HL-60 (cell line): ENCODE measurements at regions not wholly inside any gene's neighbourhood (a gene's known extent, or its start where the extent isn't known, plus 50 kb on each side); places are given as distances from the start of the nearest gene placed in this dataset.

Source experiments
- POLR2AphosphoS5 ChIP-seq: IDR thresholded peaks from 2 replicates; pipeline ENCODE4 v1.6.1; 2012; ENCODE audit warnings: low read depth
- SPI1 ChIP-seq: IDR thresholded peaks from 2 replicates; pipeline ENCODE4 v1.6.1; 2012; ENCODE audit warnings: low read depth, mild to moderate bottlenecking, borderline replicate concordance
- TF ChIP-seq, protein P1 (sequence below): IDR thresholded peaks from one replicate; pipeline ENCODE4 v1.5.1; 2011; ENCODE audit warnings: low read length, control low read depth, inconsistent platforms; ENCODE audit not compliant: insufficient read depth
- TF ChIP-seq, protein P2 (sequence below): IDR thresholded peaks from 2 replicates; pipeline ENCODE4 v1.6.1; 2012; ENCODE audit warnings: low read depth; ENCODE audit not compliant: insufficient replicate concordance

DNA sequence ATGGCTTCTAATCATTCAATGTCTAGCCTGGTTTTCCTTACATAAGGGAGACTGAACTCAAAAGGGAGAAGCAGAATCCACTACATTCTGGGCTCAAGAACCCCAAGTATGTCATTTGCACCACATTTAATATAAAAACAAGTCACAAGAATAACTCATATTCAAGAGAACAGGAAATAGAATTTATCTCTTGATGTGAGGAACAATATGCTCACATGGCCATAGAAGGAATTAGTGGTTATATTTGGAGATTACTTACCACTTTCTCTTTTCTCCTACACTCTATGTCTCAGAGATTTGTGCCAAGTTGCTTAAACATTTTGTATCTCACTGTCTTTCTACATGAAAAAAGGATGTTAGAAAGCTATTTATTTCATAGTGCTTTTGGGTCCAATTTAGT is 922.6 kb upstream of the PABPC4L start:
- TF ChIP-seq, protein P1, sequence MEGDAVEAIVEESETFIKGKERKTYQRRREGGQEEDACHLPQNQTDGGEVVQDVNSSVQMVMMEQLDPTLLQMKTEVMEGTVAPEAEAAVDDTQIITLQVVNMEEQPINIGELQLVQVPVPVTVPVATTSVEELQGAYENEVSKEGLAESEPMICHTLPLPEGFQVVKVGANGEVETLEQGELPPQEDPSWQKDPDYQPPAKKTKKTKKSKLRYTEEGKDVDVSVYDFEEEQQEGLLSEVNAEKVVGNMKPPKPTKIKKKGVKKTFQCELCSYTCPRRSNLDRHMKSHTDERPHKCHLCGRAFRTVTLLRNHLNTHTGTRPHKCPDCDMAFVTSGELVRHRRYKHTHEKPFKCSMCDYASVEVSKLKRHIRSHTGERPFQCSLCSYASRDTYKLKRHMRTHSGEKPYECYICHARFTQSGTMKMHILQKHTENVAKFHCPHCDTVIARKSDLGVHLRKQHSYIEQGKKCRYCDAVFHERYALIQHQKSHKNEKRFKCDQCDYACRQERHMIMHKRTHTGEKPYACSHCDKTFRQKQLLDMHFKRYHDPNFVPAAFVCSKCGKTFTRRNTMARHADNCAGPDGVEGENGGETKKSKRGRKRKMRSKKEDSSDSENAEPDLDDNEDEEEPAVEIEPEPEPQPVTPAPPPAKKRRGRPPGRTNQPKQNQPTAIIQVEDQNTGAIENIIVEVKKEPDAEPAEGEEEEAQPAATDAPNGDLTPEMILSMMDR, result no peak
- TF ChIP-seq POLR2AphosphoS5 (no peak), SPI1 (no peak)
- TF ChIP-seq, protein P2, sequence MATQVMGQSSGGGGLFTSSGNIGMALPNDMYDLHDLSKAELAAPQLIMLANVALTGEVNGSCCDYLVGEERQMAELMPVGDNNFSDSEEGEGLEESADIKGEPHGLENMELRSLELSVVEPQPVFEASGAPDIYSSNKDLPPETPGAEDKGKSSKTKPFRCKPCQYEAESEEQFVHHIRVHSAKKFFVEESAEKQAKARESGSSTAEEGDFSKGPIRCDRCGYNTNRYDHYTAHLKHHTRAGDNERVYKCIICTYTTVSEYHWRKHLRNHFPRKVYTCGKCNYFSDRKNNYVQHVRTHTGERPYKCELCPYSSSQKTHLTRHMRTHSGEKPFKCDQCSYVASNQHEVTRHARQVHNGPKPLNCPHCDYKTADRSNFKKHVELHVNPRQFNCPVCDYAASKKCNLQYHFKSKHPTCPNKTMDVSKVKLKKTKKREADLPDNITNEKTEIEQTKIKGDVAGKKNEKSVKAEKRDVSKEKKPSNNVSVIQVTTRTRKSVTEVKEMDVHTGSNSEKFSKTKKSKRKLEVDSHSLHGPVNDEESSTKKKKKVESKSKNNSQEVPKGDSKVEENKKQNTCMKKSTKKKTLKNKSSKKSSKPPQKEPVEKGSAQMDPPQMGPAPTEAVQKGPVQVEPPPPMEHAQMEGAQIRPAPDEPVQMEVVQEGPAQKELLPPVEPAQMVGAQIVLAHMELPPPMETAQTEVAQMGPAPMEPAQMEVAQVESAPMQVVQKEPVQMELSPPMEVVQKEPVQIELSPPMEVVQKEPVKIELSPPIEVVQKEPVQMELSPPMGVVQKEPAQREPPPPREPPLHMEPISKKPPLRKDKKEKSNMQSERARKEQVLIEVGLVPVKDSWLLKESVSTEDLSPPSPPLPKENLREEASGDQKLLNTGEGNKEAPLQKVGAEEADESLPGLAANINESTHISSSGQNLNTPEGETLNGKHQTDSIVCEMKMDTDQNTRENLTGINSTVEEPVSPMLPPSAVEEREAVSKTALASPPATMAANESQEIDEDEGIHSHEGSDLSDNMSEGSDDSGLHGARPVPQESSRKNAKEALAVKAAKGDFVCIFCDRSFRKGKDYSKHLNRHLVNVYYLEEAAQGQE, result no peak
